BE2C (cell line): ENCODE measurements at regions not wholly inside any gene's neighbourhood (a gene's known extent, or its start where the extent isn't known, plus 50 kb on each side); places are given as distances from the start of the nearest gene placed in this dataset.
"Not testable (repeated sequence)": the region's sequence is repeated elsewhere in the genome, so short reads cannot be mapped to it uniquely, and the experiment has no call there.

Experiments used
- DNase-seq: peaks from one replicate; pipeline ENCODE4 v3.0.0-alpha.2; 2020
- H3K27me3 ChIP-seq: fragments of 250-450 bp; sonication (Bioruptor Pico); 2 replicates; pipeline ENCODE4 v1.5.1; 2020; ENCODE audit warnings: mild to moderate bottlenecking
- H3K36me3 ChIP-seq: fragments of 250-450 bp; sonication (Bioruptor Pico); 2 replicates; pipeline ENCODE4 v1.5.1; 2020; ENCODE audit warnings: mild to moderate bottlenecking
- H3K4me1 ChIP-seq: fragments of 250-450 bp; sonication (Bioruptor Pico); 2 replicates; pipeline ENCODE4 v1.5.1; 2020
- H3K4me3 ChIP-seq: 2 replicates; pipeline ENCODE4 v1.5.1; 2011; ENCODE audit warnings: low read depth, low read length
- H3K9me3 ChIP-seq: fragments of 250-450 bp; sonication (Bioruptor Pico); 2 replicates; pipeline ENCODE4 v1.5.1; 2020
- CTCF ChIP-seq: IDR thresholded peaks from 2 replicates; pipeline ENCODE4 v1.5.1; 2012; ENCODE audit warnings: mild to moderate bottlenecking, low read depth, low read length

GRCh38 chr22:27108425-27109114 lies 451.2 kb downstream of the MIAT start:
- H3K9me3 ChIP-seq, result no peaks in the 10 kb centered on the region
- DNase-seq, result peak; percentile 85
- no peaks in the 10 kb centered on the region for H3K36me3 ChIP-seq
- H3K4me1 ChIP-seq, result peaks cover 22% of the 10 kb centered on the region
- TF ChIP-seq CTCF, result no peak
- peak overlapping the region; percentile 5 for H3K4me3 ChIP-seq
- no peaks in the 10 kb centered on the region for H3K27me3 ChIP-seq

GRCh38 chr22:27109406-27109805 lies 452.0 kb downstream of the MIAT start:
- not testable (repeated sequence) for H3K9me3 ChIP-seq, H3K27me3 ChIP-seq, DNase-seq, H3K36me3 ChIP-seq, H3K4me3 ChIP-seq
- H3K4me1 ChIP-seq, result peaks cover 22% of the 10 kb centered on the region

- Histone ChIP-seq H3K4me1 (peaks cover 22% of the 10 kb centered on the region), H3K36me3 (no peaks in the 10 kb centered on the region), H3K9me3 (no peaks in the 10 kb centered on the region), H3K4me3 (no peak overlapping the region), H3K27me3 (no peaks in the 10 kb centered on the region)
- no peak for DNase-seq
- no peak for TF ChIP-seq CTCF
Observed at GRCh38 chr22:27110665-27111451, 453.5 kb downstream of the MIAT start.

- Histone ChIP-seq H3K9me3 (no peaks in the 10 kb centered on the region), H3K27me3 (no peaks in the 10 kb centered on the region), H3K4me1 (peaks cover 22% of the 10 kb centered on the region), H3K36me3 (no peaks in the 10 kb centered on the region), H3K4me3 (no peak overlapping the region)
- no peak for TF ChIP-seq CTCF
- DNase-seq, result no peak
Observed at GRCh38 chr22:27111796-27112672, 454.6 kb downstream of the MIAT start.

- H3K36me3 ChIP-seq, result no peaks in the 10 kb centered on the region
- no peaks in the 10 kb centered on the region for H3K27me3 ChIP-seq
- H3K4me3 ChIP-seq, result no peak overlapping the region
- H3K4me1 ChIP-seq, result peaks cover 11% of the 10 kb centered on the region
- no peak for TF ChIP-seq CTCF
- H3K9me3 ChIP-seq, result no peaks in the 10 kb centered on the region
- no peak for DNase-seq
Observed at GRCh38 chr22:27113211-27113635, 455.8 kb downstream of the MIAT start.

- H3K4me1 ChIP-seq, result peaks cover 8% of the 10 kb centered on the region
- H3K9me3 ChIP-seq, result no peaks in the 10 kb centered on the region
- no peak for TF ChIP-seq CTCF
- no peaks in the 10 kb centered on the region for H3K36me3 ChIP-seq
- no peak overlapping the region for H3K4me3 ChIP-seq
- no peak for DNase-seq
- H3K27me3 ChIP-seq, result no peaks in the 10 kb centered on the region
Observed at GRCh38 chr22:27113641-27114040, 456.3 kb downstream of the MIAT start.
